ENCODE measurements at regions not wholly inside any gene's neighbourhood (a gene's known extent, or its start where the extent isn't known, plus 50 kb on each side); places are given as distances from the start of the nearest gene placed in this dataset.

DNA sequence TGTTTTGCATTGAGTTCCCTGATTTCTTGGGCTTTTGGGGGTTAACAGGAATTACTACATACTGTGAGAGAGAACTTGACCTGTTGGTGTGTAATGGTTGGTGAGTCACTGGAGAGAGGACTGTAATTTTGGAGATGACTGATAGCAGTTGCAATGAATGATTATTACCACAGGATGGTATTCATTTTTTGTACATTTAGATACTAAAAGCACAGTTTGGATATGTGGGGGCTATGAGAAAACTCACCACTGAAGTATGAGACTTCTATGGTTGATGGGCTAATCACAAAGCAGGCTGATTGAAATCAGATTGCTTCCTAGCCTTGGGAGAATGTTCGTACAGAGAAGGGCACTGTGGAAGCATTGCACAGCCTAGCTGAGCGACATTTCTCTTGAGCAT, 1571.3 kb upstream of the PRMT6 start:
- TF ChIP-seq POLR2A (IDR thresholded peaks at IDR 0.05; ENCODE audit: low read depth, low read length) (no peak), POLR2AphosphoS5 (IDR thresholded peaks at IDR 0.05; ENCODE audit: low read depth, low read length) (no peak), TAF1 (IDR thresholded peaks at IDR 0.05; ENCODE audit: borderline replicate concordance, low read depth, low read length) (no peak)
